Brain microvascular endothelial cell (primary cell): ENCODE measurements at regions not wholly inside any gene's neighbourhood (a gene's known extent, or its start where the extent isn't known, plus 50 kb on each side); places are given as distances from the start of the nearest gene placed in this dataset.

Source experiments
- DNase-seq: peaks from one replicate; pipeline ENCODE4 v3.0.0-alpha.2; 2020
- H3K27ac ChIP-seq: fragments of 250-450 bp; sonication (Bioruptor Pico); 2 replicates; pipeline ENCODE4 v1.5.1; 2020; ENCODE audit warnings: mild to moderate bottlenecking, moderate library complexity
- H3K27me3 ChIP-seq: fragments of 250-450 bp; sonication (Bioruptor Pico); replicated peaks from 2 replicates; pipeline ENCODE4 v1.5.1; 2020; ENCODE audit warnings: mild to moderate bottlenecking
- H3K36me3 ChIP-seq: fragments of 250-450 bp; sonication (Bioruptor Pico); replicated peaks from 2 replicates; pipeline ENCODE4 v1.5.1; 2020; ENCODE audit warnings: mild to moderate bottlenecking
- H3K4me3 ChIP-seq: 2 replicates; pipeline ENCODE4 v1.5.1; 2011; ENCODE audit warnings: low read depth, mild to moderate bottlenecking, control low read depth, low read length, moderate library complexity
- CTCF ChIP-seq: IDR thresholded peaks from 2 replicates; pipeline ENCODE4 v1.5.1; 2011; ENCODE audit warnings: low read depth, mild to moderate bottlenecking, moderate library complexity, low read length, control low read depth, inconsistent platforms; ENCODE audit errors: missing control alignments
- in situ Hi-C: cut with HindIII; loops from 2 replicates; pipeline ENCODE4 v1.10.0; 2017; ENCODE audit warnings: low sequenced_read_pairs, low pct_ligation_motif_present

- H3K4me3 ChIP-seq: no peak overlapping the region
- no peaks in the 10 kb centered on the region for H3K27me3 ChIP-seq
- DNase-seq: peak; percentile 63
- H3K36me3 ChIP-seq: no peaks in the 10 kb centered on the region
- in situ Hi-C loops: no loop called here
- H3K27ac ChIP-seq: peak overlapping the region; percentile 63
- TF ChIP-seq CTCF: no peak
Measured at GRCh38 chr5:167945542-167946384, 345.7 kb upstream of the WWC1 start.

GRCh38 chr5:167947306-167947705 lies 344.1 kb upstream of the WWC1 start:
- TF ChIP-seq CTCF: no peak
- Histone ChIP-seq H3K27me3 (no peaks in the 10 kb centered on the region), H3K36me3 (no peaks in the 10 kb centered on the region), H3K27ac (no peak overlapping the region), H3K4me3 (no peak overlapping the region)
- in situ Hi-C loops: no loop called here
- DNase-seq: no peak

- in situ Hi-C loops: no loop called here
- no peak for DNase-seq
- H3K27me3 ChIP-seq: no peaks in the 10 kb centered on the region
- no peak overlapping the region for H3K4me3 ChIP-seq
- TF ChIP-seq CTCF: no peak
- H3K27ac ChIP-seq: no peak overlapping the region
- no peaks in the 10 kb centered on the region for H3K36me3 ChIP-seq
Measured at GRCh38 chr5:167948251-167948650, 343.2 kb upstream of the WWC1 start.

GRCh38 chr5:167949435-167949834 lies 342.0 kb upstream of the WWC1 start:
- no peaks in the 10 kb centered on the region for H3K27me3 ChIP-seq
- H3K36me3 ChIP-seq: no peaks in the 10 kb centered on the region
- H3K27ac ChIP-seq: no peak overlapping the region
- no peak for DNase-seq
- H3K4me3 ChIP-seq: no peak overlapping the region
- TF ChIP-seq CTCF: no peak
- in situ Hi-C loops: no loop called here

- H3K27me3 ChIP-seq: no peaks in the 10 kb centered on the region
- DNase-seq: peak; percentile 51
- no peak overlapping the region for H3K27ac ChIP-seq
- in situ Hi-C loops: no loop called here
- no peak overlapping the region for H3K4me3 ChIP-seq
- H3K36me3 ChIP-seq: no peaks in the 10 kb centered on the region
- no peak for TF ChIP-seq CTCF
Measured at GRCh38 chr5:167950126-167950721, 341.2 kb upstream of the WWC1 start.
